ENCODE measurements at regions not wholly inside any gene's neighbourhood (a gene's known extent, or its start where the extent isn't known, plus 50 kb on each side); places are given as distances from the start of the nearest gene placed in this dataset.
"Not testable (repeated sequence)": the region's sequence is repeated elsewhere in the genome, so short reads cannot be mapped to it uniquely, and the experiment has no call there.

DNA sequence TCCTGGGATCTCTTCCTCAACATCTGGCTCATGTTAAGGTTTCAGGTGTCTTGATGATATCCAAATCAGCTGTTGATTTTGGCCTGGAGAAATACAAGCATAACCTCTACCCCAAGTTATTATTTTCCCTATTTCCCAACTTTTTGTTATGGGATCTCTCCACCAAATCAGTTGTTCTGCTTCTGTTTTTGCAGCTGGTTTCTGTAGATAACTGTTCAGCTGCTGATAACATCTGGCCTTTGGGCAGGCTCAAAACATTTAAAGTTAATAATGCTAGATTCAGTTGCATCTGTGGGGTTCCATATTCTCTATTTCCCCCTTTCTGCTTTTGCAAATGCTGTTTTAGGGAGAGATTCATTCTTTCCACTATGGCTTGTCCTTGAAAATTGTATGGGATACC lies 430.0 kb upstream of the SGO1 start:
- TF ChIP-seq, protein P1, sequence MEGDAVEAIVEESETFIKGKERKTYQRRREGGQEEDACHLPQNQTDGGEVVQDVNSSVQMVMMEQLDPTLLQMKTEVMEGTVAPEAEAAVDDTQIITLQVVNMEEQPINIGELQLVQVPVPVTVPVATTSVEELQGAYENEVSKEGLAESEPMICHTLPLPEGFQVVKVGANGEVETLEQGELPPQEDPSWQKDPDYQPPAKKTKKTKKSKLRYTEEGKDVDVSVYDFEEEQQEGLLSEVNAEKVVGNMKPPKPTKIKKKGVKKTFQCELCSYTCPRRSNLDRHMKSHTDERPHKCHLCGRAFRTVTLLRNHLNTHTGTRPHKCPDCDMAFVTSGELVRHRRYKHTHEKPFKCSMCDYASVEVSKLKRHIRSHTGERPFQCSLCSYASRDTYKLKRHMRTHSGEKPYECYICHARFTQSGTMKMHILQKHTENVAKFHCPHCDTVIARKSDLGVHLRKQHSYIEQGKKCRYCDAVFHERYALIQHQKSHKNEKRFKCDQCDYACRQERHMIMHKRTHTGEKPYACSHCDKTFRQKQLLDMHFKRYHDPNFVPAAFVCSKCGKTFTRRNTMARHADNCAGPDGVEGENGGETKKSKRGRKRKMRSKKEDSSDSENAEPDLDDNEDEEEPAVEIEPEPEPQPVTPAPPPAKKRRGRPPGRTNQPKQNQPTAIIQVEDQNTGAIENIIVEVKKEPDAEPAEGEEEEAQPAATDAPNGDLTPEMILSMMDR (IDR thresholded peaks at IDR 0.05; ENCODE audit: low read depth, low read length): not testable (repeated sequence)
- TF ChIP-seq POLR2A (IDR thresholded peaks at IDR 0.05; ENCODE audit: extremely low read depth, insufficient read length); MYC (IDR thresholded peaks at IDR 0.05; ENCODE audit: low read depth, low read length): not testable (repeated sequence)
- TF ChIP-seq, protein P2, sequence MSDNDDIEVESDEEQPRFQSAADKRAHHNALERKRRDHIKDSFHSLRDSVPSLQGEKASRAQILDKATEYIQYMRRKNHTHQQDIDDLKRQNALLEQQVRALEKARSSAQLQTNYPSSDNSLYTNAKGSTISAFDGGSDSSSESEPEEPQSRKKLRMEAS (IDR thresholded peaks at IDR 0.05; ENCODE audit: low read depth, low read length): not testable (repeated sequence)

All from NB4 (cell line).